CD4-positive, alpha-beta T cell treated with Interleukin-6 for 4 hours (primary cell): ENCODE measurements at regions not wholly inside any gene's neighbourhood (a gene's known extent, or its start where the extent isn't known, plus 50 kb on each side); places are given as distances from the start of the nearest gene placed in this dataset.

ENCODE experiments used
- DNase-seq: peaks from one replicate; pipeline ENCODE4 v3.0.0-alpha.2; 2020; ENCODE audit warnings: mixed read lengths

DNA sequence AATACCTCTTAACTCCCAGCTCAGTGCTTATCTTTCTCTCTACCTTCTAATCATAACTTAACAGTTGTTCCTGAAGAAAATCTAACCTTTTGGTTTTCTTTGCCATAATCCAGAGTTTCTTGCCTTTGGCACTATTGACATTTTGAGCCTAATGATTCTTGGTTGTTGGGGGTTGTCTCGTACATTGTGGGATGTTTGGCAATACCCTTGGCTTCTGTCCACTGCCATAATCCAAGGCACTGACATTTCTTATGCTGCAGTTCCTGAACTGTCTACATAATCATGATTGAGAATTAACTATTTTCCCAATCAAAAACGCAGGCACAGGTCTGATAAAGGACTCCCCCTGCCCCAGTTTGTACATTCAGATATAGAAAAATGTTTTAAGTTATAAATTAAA, 203.2 kb upstream of the MEX3C start:
- DNase-seq = no peak

DNA sequence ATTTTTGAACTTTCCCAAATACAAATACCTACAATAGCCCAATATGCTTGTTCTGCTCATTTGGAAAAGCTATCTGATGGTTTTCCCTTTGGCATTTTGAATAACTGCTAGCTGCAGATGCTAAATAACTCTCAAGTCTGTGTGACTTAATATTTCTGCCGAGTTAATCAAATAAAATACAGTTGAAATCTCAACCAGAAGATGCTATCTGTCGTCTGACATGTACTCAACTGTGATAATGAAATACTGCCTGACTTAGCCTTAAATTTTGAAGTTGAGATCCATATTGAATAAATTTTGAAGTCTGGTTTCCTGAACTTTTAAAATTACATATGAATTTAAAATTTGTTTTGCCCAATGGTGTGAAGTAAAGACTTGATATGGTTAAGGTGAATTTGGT, 204.4 kb upstream of the MEX3C start:
- no peak for DNase-seq

DNA sequence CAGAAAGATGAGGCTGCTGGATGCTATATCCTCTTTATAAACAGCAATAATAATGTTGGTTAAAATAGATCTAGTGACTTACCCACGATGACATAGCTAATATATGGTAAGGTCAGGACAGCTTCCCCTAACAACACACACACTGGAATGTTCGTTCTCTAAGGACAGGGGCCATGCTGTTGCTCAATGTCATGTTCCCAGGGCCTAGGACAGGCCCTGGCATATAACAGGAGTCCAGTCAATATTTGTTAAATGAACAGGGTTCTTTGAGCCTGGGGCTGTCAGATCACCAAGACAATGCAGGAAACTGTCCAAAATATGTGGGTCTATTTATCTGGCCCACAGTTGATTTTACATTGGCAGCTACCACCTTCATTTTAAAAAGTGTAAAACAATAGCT, 207.1 kb upstream of the MEX3C start:
- DNase-seq = no peak

DNA sequence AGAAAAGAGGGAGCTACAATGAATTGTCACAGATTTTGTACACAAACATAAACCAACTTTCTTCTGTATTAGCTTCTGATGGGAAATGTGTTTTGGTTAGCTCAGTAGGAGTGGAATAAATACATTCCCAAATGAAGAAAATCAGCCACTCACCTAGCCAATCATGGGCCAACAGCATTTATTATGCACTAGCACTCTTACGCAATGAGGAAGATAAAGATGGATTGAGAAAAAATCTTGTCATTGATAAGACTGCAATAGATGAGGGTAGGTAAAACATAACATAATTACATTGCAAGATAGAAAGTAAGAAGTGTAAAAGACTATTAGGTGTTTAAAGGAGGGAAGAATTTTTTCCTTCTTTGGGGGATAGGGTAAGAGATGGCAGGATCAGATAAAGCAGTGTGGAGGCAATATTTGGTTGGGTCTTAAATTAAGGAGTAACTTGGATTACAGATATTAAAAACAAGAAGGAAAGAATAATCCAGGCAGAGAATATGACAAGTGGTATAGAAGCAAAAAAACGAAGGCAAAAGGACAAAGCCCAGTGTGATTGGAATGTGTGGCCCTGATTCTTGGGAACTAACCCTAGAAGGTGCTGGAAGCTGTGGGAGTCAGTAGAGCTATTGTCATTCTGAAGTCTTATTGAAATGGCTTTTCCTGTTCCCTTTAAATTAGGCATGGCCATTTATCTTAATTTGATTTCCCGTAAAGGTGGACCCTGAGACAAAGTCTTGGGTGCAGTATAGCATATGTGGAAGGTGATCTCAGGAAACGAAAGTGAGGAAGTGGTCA, 208.4 kb upstream of the MEX3C start:
- DNase-seq = no peak

DNA sequence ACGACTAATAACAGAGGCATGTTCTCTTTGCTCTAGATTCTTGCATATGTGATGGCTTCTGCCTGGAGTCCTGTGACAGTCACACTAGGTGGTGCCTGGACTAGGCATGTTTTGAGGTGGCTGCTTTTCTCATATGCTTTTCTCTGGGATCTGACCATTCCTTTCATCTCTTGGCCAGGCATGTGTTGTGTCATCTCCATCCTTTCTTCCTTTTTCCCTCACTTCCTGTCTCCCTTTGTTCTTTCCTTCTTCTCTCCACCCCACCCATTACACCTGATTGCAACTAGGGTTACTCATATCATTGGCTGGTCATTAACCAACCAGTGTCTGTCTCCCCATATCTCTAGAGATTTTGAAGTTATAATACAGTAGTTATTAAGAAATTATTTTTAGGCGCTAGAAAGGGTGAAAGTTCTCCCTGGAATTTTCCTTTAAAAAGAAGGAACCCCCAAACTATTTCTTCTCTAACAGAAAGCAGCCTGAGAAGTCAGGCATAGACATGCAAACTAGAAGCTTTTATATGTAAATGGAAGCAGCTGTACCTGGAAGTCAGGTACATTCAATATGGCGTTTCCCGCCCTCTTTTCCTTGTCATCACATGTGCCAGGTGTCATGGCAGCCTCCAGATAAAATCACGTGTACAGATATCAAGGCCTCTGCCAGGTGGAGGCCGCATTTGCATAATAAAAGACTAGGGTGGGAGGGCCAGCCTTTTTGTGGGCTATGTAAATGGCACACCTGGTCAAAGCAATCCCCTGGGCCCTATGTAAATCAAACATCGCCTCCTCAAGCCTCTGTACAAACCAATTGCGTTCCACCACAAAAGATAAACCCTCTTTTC, 220.4 kb upstream of the MEX3C start:
- DNase-seq = no peak

DNA sequence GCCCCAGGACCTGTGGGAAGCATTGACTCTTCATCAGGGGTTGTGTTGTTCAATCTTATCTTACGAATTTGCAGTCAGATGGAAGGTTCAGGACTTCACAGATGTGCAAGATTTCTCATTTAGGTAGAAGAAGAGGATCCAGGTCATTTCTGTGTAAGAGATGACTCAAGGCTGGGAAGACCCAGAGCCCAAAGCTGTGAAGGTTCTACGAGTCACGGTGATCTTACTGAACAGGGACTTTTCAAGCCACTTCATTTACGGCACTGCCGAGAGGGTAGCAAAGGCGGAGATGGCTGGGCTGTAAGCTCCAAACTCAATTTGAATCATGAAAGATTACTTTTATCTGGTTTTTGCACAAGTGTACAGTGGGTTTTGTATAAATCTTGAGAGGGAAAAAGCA, 228.0 kb upstream of the MEX3C start:
- DNase-seq = no peak

DNA sequence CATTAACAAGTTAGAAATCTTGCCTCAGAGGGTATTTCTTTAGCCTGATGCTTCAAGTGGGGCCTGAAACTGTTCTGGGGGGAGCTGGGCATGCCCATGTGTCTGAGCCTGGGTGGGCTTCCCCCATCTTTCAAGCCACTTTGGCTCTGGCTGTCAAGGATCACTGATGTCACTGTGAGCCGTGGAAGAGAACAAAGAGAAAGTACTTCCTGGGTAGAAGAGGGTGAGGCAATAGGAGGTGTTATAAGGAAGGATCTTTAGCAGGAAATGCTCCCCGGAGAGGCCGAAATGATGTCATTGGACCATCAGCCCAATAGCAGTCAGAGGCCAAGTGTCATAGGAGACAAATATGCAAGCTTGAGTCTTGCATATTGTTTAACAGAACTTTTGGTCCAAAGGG, 228.4 kb upstream of the MEX3C start:
- DNase-seq = no peak

DNA sequence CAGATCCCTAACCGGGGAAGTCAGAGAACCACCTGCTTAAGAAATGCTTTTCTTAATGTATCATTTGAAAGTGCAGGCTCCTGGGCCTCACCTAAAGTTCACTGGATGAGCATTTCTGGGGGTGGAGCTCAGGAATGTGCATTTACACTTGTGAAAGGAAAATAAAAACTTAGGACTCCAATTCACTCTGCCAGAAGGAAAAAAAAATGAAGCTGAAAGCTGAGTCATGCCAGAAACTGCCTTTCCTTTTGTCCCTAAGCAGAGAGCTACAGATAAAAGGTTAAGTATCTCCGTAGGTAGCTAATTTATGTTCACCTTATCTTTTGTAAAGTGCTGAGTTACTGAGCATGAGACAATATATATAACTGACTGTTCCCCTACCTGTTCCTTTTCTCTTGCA, 229.5 kb upstream of the MEX3C start:
- DNase-seq = no peak

DNA sequence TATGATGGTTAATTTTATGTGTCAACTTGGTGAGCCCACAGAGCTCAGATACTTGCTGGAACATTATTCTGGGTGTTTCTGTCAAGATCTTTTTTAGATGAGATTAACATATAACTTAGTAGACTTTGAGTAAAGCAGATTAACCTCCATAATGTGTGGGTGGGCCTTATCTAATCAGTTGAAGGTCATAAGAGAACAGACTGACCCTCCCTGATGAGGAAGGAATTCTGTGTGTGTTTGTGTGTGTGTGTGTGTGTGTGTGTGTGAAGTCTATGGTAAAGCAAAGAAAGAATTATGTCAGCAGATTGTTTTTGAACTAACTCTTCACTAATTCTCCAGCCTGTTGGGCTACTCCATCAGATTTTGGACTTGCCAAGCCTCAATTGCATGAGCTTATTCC, 232.2 kb upstream of the MEX3C start:
- no peak for DNase-seq

DNA sequence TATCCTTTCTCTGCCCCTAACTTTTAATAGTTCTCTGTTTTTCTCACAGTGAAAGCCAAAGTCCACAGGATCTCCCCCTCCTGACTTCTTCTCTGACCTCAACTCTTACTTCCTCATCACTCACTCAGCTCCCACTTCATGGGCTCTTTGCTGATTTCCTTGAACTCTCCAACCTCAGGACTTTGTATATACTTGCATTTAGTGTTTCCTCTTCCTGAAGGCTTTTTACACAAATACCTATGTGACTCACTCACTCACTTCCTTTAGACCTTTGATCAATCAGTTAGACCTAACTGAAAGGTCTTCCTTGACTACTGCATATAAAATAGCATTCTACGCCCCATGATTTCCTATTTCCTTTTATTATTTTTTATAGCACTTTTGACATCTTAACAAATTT, 233.1 kb upstream of the MEX3C start:
- no peak for DNase-seq

DNA sequence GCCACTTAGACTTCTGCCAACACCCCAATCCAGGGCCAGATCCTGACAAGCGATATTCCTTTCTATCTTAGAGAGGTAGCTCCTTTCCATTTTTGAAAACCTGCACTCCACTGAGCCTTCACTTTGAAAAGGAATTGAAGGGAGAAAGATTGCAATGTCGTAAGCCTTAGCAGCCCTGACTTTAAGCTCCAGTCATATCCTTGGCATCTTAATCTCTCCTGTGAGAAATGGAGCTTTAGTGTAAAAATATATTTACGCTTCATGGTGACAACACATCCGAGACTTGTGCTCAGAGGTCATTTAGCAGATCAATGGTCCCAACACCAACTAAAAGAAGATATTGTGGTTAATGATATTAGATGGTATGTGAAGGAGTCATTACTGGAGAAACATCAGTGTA, 235.8 kb upstream of the MEX3C start:
- DNase-seq = no peak

DNA sequence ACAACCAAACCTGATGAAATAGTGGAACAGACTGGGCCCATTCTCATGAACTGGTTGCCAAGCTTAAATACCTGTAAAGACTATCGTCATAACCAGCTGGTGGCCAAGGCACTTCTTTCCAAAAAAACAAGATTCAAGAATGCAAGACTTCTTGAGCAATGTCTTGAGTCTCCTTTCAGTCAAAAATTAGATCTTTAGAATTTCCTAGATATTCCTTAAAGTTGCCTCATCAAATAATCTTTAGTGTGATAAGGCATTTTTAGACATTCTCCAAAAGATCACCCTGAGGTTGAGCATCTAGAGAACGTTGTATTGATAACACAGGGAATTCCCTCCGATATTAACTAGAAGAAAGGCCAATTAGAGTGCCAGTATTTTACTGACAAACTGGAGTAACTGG, 236.4 kb upstream of the MEX3C start:
- no peak for DNase-seq

DNA sequence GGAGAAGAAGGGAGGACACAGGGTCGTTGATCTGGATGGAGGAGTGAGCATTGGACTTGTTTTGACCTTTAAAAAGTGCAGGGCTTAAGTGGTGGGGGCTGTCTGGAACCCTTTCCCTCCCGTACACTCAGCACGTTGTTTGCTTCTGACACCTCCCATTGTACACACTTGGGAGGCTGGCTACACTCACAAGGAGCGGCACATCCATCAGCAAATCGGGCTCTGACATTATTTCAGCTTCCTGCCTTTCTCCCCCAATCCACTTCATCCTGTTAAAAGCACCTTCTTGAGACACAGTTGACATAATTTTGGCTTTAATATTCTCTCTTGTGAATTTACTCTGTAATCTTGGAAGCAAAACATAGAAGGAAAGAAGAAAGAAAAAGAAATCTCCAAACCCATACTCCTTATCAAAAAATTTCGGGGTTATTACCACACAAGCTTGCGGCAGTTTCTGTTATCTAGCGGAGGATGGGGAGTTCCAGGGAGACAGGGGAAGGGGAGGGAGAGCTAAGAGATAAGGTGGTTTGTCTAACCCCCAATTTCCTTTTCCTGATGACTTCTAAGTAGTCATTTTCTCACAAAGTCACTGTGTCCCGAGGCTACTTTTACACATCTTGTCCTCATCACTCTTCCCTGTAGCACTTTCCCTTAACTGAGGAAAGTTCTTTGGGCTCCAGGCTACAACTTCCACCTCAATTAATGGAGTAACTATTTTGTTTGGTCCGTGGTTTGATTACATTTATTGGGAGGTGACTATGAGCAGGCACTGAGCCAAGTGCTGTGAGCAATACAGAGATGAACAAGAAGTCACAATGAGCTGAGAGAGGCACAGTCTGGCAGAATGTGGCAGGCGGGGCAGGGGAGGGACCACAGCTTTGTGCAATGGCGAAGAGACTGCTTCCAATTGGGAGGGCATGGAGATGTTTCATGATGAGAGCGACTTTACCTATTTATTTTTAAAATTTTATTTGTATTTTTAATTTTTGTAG, 240.1 kb upstream of the MEX3C start:
- no peak for DNase-seq

DNA sequence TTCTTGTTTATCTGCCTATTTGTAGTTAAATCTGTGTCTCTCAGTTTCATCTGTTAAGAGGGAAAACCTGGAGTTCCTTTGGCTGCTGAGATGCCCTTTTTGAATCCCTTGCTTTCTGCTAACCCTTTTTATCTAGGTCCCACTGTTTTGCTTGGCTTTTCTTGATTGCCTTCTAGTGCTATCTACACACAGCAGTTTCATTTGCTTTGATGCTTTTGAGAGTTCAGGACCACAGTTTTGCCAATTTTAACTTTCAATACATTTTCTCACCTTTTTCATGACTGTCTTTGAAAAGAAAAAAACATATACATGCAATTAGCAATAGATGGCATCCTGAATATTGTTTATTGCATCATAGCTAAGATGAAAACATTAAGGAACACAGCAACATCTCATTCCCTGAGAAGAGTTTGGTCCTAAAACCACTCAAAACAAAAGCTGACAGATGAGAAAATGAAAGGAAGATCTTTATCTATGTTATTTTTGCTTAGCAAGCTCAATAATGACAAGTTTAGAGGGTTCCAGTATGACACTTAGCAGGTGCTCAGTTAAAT, 241.4 kb upstream of the MEX3C start:
- no peak for DNase-seq

DNA sequence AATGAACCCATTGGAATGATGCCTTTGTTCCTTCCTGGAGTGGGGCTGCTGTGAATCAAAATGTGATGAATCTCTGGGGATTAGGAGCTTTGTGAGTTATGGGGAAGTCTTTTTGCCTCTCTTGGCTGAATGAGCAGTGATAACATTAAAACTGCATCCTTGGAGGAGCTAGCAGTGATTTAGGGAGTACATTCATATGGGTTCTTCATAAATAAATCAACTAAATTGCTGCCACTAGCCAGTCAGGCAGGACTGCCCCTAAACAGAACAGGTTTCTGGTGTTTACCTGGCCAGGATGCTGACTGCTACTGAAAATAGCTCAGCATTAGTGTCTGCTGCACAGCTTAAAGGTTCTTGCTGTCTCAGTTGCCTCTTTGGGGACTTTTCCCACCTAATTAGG, 244.5 kb upstream of the MEX3C start:
- DNase-seq = no peak

DNA sequence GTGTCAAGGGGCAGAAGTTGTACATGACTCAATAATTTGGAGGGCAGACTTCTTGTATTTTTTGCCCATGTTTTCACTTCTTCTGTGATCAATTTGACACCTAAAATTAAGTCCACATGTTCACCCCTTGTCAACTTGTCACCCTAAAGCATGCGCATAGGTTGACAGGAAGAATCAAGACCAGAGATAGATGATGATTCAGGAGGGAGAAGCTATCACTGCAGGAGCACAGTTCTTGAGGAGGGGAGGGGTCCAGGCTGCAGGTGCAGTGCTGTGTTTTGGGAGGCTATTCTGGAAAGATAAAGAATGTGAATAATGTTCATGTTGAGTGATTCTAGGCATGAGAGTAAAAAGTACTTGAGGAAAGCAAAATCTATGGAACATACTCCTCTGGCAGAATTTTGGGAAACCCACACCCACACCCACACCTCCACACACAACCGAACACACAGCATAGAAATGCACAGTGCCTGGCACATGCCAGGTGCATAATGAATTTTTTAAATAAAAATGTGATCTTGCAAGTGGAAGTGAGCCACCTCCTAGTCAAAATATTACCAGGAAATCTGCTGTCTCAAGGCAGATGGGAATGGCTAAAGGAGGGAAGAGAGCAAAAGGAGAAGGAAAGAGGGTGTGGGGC, 249.2 kb upstream of the MEX3C start:
- DNase-seq = no peak

DNA sequence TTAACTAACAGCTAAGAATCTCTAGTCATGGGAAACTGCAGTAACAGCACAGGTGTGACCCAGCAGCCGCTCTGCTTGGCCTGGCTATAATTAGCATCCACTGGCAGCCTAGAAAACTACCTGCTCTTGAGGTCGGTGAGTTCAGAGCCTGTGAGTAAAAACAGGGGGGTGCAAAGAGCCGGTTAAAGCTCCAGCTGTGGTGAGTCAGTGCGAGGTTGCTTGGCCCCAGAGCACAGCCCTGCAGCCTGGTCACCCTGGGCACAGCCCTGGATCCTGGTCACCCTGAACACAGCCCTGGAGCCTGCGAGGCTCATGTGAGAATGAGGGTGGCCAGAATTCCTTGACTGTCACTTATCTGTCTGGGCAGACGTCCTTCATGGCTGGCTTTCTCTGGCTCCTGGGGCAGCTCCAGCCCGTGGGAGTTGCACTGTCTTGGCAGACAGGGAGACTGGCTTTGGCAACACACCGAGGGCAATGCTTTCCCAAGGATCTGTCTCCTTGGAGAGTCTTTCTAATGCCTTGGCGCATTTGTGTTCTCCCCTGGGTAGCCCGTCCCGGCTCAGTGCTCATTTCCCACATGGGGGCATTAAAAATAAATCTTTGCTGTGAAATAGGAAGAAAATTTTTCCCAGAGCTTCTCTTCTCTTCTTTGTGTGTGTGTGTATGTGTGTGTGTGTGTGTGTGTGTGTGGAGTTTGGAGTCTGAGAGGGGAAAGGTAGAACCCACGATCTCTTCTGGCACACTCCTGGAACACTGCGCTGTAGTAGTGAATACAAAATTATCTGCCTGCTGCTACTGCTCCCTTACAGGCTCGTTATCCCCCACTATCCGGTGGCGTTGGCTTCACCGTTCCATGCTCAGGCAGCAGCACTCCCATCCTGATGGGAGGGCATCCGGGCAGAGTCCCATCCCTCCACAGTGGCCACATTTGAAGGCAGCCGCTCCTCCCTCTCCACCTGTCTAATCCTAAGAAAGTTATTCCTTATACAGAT, 250.2 kb upstream of the MEX3C start:
- no peak for DNase-seq

DNA sequence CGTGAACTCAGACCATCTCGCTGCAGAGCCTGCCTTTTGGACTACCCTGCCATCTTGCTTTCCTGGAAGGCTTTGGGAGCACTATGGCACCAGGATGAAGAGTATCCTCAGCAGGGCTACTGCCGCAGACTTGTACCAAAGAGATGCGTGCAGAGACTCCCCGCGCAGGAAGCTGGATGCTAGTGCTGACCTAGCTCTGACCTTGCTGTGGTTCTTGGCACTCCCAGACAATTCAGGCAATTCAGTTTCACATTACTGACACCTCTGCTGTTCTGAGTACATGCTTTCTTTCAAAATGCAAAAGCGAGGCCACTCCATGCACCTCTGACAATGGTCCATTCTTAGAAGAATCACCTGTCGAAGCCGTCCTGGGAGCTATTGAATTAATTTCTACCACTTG, 251.5 kb upstream of the MEX3C start:
- DNase-seq = no peak

DNA sequence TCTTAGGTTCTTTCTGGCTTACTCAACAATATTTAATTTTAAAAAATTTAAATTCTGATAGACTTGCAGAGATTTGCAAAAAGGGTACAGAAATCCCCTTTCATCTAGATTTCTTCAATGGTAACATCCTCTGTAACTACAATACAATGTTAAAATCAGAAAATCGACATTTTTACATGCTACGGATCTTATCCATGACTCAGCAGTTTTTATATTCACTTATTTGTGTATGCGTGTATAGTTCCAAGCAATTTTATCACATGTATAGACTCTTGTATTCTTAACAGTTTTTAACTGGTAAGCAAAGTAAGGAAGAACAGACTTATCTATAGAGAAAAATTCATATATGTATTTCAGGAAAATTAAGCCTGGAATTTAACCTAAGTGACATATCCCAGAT, 256.1 kb upstream of the MEX3C start:
- DNase-seq = no peak

DNA sequence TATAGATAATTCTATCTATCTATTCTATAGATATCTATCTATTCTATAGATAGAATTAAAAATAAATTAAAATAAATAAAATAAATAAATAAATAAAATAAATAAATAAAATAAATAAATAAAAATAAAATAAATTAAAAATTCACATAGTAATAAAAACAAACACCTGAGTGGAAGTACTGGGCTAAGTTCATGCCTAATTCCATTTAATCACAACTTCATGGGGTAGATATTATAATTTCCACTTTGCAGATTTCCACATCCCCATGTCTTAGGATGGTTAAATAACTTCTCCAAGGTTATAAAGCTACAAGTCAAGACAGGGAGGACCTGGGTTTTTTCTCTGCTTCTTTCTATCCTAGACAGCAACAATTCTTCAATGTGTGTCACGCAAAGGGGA, 261.4 kb upstream of the MEX3C start:
- no peak for DNase-seq

DNA sequence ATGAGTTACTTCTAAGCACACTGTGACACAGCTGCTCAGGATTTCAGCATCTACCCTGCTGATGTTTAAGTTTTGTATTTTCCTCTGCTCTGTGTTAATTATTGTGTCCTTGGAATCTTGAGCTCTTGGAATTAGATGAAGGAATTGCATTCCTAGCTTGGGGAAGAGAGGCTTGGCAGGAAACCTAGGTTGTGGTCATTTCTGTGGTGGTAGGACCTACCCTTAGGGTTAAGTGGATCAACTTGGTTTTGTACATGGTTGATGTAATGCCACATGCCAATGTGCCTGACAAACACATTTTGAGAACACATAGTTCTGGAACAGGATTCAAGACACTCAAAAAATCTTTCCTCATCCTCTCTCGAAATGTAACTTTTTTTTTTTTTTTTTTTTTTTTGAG, 264.5 kb upstream of the MEX3C start:
- DNase-seq = no peak
